ENCODE measurements at regions not wholly inside any gene's neighbourhood (a gene's known extent, or its start where the extent isn't known, plus 50 kb on each side); places are given as distances from the start of the nearest gene placed in this dataset.

DNA sequence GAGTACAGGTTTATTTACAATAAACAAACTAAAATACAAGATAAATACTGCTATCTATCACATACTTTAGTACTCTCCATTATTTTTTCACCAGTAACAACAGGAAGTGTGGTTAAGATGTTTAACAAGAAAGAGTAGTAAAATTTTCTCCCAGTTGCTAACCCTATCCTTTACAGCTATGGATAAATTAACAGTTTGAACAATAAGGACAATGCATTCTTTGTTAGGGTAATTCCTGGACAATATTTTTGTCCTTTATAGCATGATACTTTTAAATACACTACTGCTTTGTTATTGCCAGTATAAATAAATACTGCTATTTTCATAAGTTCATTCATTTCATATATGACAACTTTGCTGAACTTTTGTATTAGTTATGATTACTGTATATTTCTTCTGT is 630.2 kb upstream of the ATXN8OS start:
- TF ChIP-seq, protein P1, sequence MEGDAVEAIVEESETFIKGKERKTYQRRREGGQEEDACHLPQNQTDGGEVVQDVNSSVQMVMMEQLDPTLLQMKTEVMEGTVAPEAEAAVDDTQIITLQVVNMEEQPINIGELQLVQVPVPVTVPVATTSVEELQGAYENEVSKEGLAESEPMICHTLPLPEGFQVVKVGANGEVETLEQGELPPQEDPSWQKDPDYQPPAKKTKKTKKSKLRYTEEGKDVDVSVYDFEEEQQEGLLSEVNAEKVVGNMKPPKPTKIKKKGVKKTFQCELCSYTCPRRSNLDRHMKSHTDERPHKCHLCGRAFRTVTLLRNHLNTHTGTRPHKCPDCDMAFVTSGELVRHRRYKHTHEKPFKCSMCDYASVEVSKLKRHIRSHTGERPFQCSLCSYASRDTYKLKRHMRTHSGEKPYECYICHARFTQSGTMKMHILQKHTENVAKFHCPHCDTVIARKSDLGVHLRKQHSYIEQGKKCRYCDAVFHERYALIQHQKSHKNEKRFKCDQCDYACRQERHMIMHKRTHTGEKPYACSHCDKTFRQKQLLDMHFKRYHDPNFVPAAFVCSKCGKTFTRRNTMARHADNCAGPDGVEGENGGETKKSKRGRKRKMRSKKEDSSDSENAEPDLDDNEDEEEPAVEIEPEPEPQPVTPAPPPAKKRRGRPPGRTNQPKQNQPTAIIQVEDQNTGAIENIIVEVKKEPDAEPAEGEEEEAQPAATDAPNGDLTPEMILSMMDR (IDR thresholded peaks at IDR 0.05) = no peak
- TF ChIP-seq POLR2A (IDR thresholded peaks at IDR 0.05) (no peak), POLR2AphosphoS5 (IDR thresholded peaks at IDR 0.05) (no peak)
